ENCODE measurements at regions not wholly inside any gene's neighbourhood (a gene's known extent, or its start where the extent isn't known, plus 50 kb on each side); places are given as distances from the start of the nearest gene placed in this dataset.
A peak's percentile ranks its signal among the peaks of the same experiment; 100 is the strongest.

- TF ChIP-seq EZH2phosphoT487 (IDR thresholded peaks at IDR 0.05; ENCODE audit: low read length): no peak
- TF ChIP-seq EZH2 (optimal IDR thresholded peaks at IDR 0.05; ENCODE audit: low read depth, low read length): no peak
- Histone ChIP-seq H3K9me3 (replicated peaks; ENCODE audit: insufficient read depth, low read length) (no peaks in the 10 kb centered on the region), H3F3A (ENCODE audit: insufficient read depth, low read length) (no peaks in the 10 kb centered on the region), H3K4me2 (ENCODE audit: low read depth, low read length) (no peak overlapping the region), H3K27me3 (replicated peaks; ENCODE audit: insufficient read depth, low read length) (peaks cover 78% of the 10 kb centered on the region), H4K20me1 (ENCODE audit: insufficient read depth, low read length) (no peaks in the 10 kb centered on the region), H3K4me1 (ENCODE audit: low read length) (no peaks in the 10 kb centered on the region), H3K79me2 (ENCODE audit: low read length) (no peaks in the 10 kb centered on the region), H3K36me3 (replicated peaks; ENCODE audit: insufficient read depth, low read length) (no peaks in the 10 kb centered on the region), H3K9ac (ENCODE audit: low read length) (no peak overlapping the region), H3K9me2 (replicated peaks; ENCODE audit: insufficient read depth, low read length) (no peaks in the 10 kb centered on the region), H3K27ac (ENCODE audit: low read length) (no peak overlapping the region), H3K4me3 (ENCODE audit: low read length) (no peak overlapping the region), H2AFZ (ENCODE audit: low read length) (no peak overlapping the region)
- no peak for DNase-seq
Observed at GRCh38 chr17:74043976-74044375, 159.5 kb upstream of the RPL38 start.

GRCh38 chr17:74045608-74046280 is 157.7 kb upstream of the RPL38 start:
- H3K36me3 ChIP-seq (replicated peaks; ENCODE audit: insufficient read depth, low read length): no peaks in the 10 kb centered on the region
- H3K27me3 ChIP-seq (replicated peaks; ENCODE audit: insufficient read depth, low read length): peaks cover 81% of the 10 kb centered on the region
- H4K20me1 ChIP-seq (ENCODE audit: insufficient read depth, low read length): no peaks in the 10 kb centered on the region
- no peak overlapping the region for H3K4me3 ChIP-seq (ENCODE audit: low read length)
- no peak overlapping the region for H2AFZ ChIP-seq (ENCODE audit: low read length)
- no peak overlapping the region for H3K9ac ChIP-seq (ENCODE audit: low read length)
- DNase-seq: peak; percentile 26
- H3K4me1 ChIP-seq (ENCODE audit: low read length): no peaks in the 10 kb centered on the region
- H3K27ac ChIP-seq (ENCODE audit: low read length): no peak overlapping the region
- no peaks in the 10 kb centered on the region for H3F3A ChIP-seq (ENCODE audit: insufficient read depth, low read length)
- no peaks in the 10 kb centered on the region for H3K79me2 ChIP-seq (ENCODE audit: low read length)
- no peak overlapping the region for H3K4me2 ChIP-seq (ENCODE audit: low read depth, low read length)
- TF ChIP-seq EZH2 (optimal IDR thresholded peaks at IDR 0.05; ENCODE audit: low read depth, low read length): no peak
- TF ChIP-seq, protein P1, sequence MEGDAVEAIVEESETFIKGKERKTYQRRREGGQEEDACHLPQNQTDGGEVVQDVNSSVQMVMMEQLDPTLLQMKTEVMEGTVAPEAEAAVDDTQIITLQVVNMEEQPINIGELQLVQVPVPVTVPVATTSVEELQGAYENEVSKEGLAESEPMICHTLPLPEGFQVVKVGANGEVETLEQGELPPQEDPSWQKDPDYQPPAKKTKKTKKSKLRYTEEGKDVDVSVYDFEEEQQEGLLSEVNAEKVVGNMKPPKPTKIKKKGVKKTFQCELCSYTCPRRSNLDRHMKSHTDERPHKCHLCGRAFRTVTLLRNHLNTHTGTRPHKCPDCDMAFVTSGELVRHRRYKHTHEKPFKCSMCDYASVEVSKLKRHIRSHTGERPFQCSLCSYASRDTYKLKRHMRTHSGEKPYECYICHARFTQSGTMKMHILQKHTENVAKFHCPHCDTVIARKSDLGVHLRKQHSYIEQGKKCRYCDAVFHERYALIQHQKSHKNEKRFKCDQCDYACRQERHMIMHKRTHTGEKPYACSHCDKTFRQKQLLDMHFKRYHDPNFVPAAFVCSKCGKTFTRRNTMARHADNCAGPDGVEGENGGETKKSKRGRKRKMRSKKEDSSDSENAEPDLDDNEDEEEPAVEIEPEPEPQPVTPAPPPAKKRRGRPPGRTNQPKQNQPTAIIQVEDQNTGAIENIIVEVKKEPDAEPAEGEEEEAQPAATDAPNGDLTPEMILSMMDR (IDR thresholded peaks at IDR 0.05; ENCODE audit: low read length): no peak
- TF ChIP-seq EZH2phosphoT487 (IDR thresholded peaks at IDR 0.05; ENCODE audit: low read length): no peak
- no peaks in the 10 kb centered on the region for H3K9me2 ChIP-seq (replicated peaks; ENCODE audit: insufficient read depth, low read length)
- H3K9me3 ChIP-seq (replicated peaks; ENCODE audit: insufficient read depth, low read length): no peaks in the 10 kb centered on the region

- Histone ChIP-seq H3K4me2 (ENCODE audit: low read depth, low read length) (no peak overlapping the region), H4K20me1 (ENCODE audit: insufficient read depth, low read length) (no peaks in the 10 kb centered on the region), H3K4me3 (ENCODE audit: low read length) (no peak overlapping the region), H3K9me2 (replicated peaks; ENCODE audit: insufficient read depth, low read length) (no peaks in the 10 kb centered on the region), H3K36me3 (replicated peaks; ENCODE audit: insufficient read depth, low read length) (no peaks in the 10 kb centered on the region), H2AFZ (ENCODE audit: low read length) (no peak overlapping the region), H3K9me3 (replicated peaks; ENCODE audit: insufficient read depth, low read length) (no peaks in the 10 kb centered on the region), H3K27me3 (replicated peaks; ENCODE audit: insufficient read depth, low read length) (peaks cover 92% of the 10 kb centered on the region), H3F3A (ENCODE audit: insufficient read depth, low read length) (no peaks in the 10 kb centered on the region), H3K4me1 (ENCODE audit: low read length) (no peaks in the 10 kb centered on the region), H3K9ac (ENCODE audit: low read length) (no peak overlapping the region), H3K27ac (ENCODE audit: low read length) (no peak overlapping the region), H3K79me2 (ENCODE audit: low read length) (no peaks in the 10 kb centered on the region)
- TF ChIP-seq EZH2 (optimal IDR thresholded peaks at IDR 0.05; ENCODE audit: low read depth, low read length) (no peak), EZH2phosphoT487 (IDR thresholded peaks at IDR 0.05; ENCODE audit: low read length) (no peak)
- TF ChIP-seq, protein P1 (IDR thresholded peaks at IDR 0.05; ENCODE audit: low read length): no peak
- no peak for DNase-seq
Observed at GRCh38 chr17:74049167-74049966, 154.1 kb upstream of the RPL38 start.

Measured in MM.1S (cell line).